ENCODE measurements at regions not wholly inside any gene's neighbourhood (a gene's known extent, or its start where the extent isn't known, plus 50 kb on each side); places are given as distances from the start of the nearest gene placed in this dataset.

GRCh38 chr2:128547667-128548066 is 229.0 kb upstream of the HS6ST1 start:
- H3K27me3 ChIP-seq (ENCODE audit: control insufficient read depth, insufficient read depth, low read length), result no peaks in the 10 kb centered on the region
- peaks cover 6% of the 10 kb centered on the region; the same call in 1 of the 2 replicates for H3K4me1 ChIP-seq (ENCODE audit: control insufficient read depth, insufficient read depth, low read length)
- H3K4me3 ChIP-seq (ENCODE audit: low read depth, low read length), result no peak overlapping the region
- H3K36me3 ChIP-seq (ENCODE audit: control insufficient read depth, insufficient read depth, low read length), result no peaks in the 10 kb centered on the region
- H3K27ac ChIP-seq (ENCODE audit: low read depth, low read length), result no peak overlapping the region
- no peaks in the 10 kb centered on the region for H3K9me3 ChIP-seq (ENCODE audit: control insufficient read depth, insufficient read depth, low read length)
- no peak overlapping the region for H3K9ac ChIP-seq (ENCODE audit: low read depth, low read length)

DNA sequence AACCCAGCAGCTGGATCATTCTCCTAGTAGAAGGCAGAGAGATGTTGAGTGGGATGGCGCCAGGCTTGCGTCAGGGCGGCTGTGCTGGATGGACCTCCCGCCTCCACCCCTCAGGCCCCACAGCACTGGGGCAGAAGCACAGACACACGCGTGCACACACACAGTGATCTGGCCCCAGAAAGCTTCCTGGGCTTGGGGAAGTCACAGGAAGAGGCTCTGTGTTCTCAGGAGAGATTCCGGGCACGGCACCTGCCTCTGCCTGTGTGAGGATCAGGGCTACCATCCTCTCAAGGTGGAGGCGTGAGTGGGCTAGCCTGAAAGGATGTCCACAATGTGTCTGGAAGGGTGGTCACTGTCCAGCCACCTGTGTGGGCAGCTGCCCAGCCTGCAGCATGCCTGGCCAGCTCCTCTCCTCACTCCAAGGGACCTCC is 229.8 kb upstream of the HS6ST1 start:
- H3K9ac ChIP-seq (ENCODE audit: low read depth, low read length), result no peak overlapping the region
- H3K27me3 ChIP-seq (ENCODE audit: control insufficient read depth, insufficient read depth, low read length), result no peaks in the 10 kb centered on the region

GRCh38 chr2:128549094-128549493 is 230.4 kb upstream of the HS6ST1 start:
- Histone ChIP-seq H3K27me3 (ENCODE audit: control insufficient read depth, insufficient read depth, low read length) (no peaks in the 10 kb centered on the region), H3K36me3 (ENCODE audit: control insufficient read depth, insufficient read depth, low read length) (no peaks in the 10 kb centered on the region), H3K9me3 (ENCODE audit: control insufficient read depth, insufficient read depth, low read length) (no peaks in the 10 kb centered on the region), H3K4me3 (ENCODE audit: low read depth, low read length) (no peak overlapping the region), H3K27ac (ENCODE audit: low read depth, low read length) (no peak overlapping the region), H3K4me1 (ENCODE audit: control insufficient read depth, insufficient read depth, low read length) (no peaks in the 10 kb centered on the region; the same call in 1 of the 2 replicates), H3K9ac (ENCODE audit: low read depth, low read length) (no peak overlapping the region)

More for the DNA sequence above, 229.8 kb upstream of the HS6ST1 start:
- no peaks in the 10 kb centered on the region for H3K36me3 ChIP-seq (ENCODE audit: control insufficient read depth, insufficient read depth, low read length)
- peaks cover 6% of the 10 kb centered on the region; the same call in 1 of the 2 replicates for H3K4me1 ChIP-seq (ENCODE audit: control insufficient read depth, insufficient read depth, low read length)
- no peaks in the 10 kb centered on the region for H3K9me3 ChIP-seq (ENCODE audit: control insufficient read depth, insufficient read depth, low read length)
- no peak overlapping the region for H3K27ac ChIP-seq (ENCODE audit: low read depth, low read length)
- H3K4me3 ChIP-seq (ENCODE audit: low read depth, low read length), result no peak overlapping the region

GRCh38 chr2:128549646-128550260 is 231.1 kb upstream of the HS6ST1 start:
- Histone ChIP-seq H3K4me3 (ENCODE audit: low read depth, low read length) (no peak overlapping the region), H3K27ac (ENCODE audit: low read depth, low read length) (no peak overlapping the region), H3K9ac (ENCODE audit: low read depth, low read length) (no peak overlapping the region)

GRCh38 chr2:128550389-128550788 is 231.7 kb upstream of the HS6ST1 start:
- Histone ChIP-seq H3K27ac (ENCODE audit: low read depth, low read length) (no peak overlapping the region), H3K9me3 (ENCODE audit: control insufficient read depth, insufficient read depth, low read length) (no peaks in the 10 kb centered on the region), H3K4me3 (ENCODE audit: low read depth, low read length) (no peak overlapping the region), H3K4me1 (ENCODE audit: control insufficient read depth, insufficient read depth, low read length) (no peaks in the 10 kb centered on the region; the same call in 1 of the 2 replicates), H3K27me3 (ENCODE audit: control insufficient read depth, insufficient read depth, low read length) (no peaks in the 10 kb centered on the region), H3K36me3 (ENCODE audit: control insufficient read depth, insufficient read depth, low read length) (no peaks in the 10 kb centered on the region), H3K9ac (ENCODE audit: low read depth, low read length) (no peak overlapping the region)

More at GRCh38 chr2:128549646-128550260, 231.1 kb upstream of the HS6ST1 start:
- no peaks in the 10 kb centered on the region for H3K36me3 ChIP-seq (ENCODE audit: control insufficient read depth, insufficient read depth, low read length)
- no peaks in the 10 kb centered on the region for H3K9me3 ChIP-seq (ENCODE audit: control insufficient read depth, insufficient read depth, low read length)
- H3K27me3 ChIP-seq (ENCODE audit: control insufficient read depth, insufficient read depth, low read length), result no peaks in the 10 kb centered on the region
- H3K4me1 ChIP-seq (ENCODE audit: control insufficient read depth, insufficient read depth, low read length), result no peaks in the 10 kb centered on the region; the same call in 1 of the 2 replicates

- no peaks in the 10 kb centered on the region; the same call in 1 of the 2 replicates for H3K4me1 ChIP-seq (ENCODE audit: control insufficient read depth, insufficient read depth, low read length)
- no peak overlapping the region for H3K4me3 ChIP-seq (ENCODE audit: low read depth, low read length)
- H3K9ac ChIP-seq (ENCODE audit: low read depth, low read length), result no peak overlapping the region
- no peaks in the 10 kb centered on the region for H3K36me3 ChIP-seq (ENCODE audit: control insufficient read depth, insufficient read depth, low read length)
- H3K27ac ChIP-seq (ENCODE audit: low read depth, low read length), result no peak overlapping the region
- H3K9me3 ChIP-seq (ENCODE audit: control insufficient read depth, insufficient read depth, low read length), result no peaks in the 10 kb centered on the region
- no peaks in the 10 kb centered on the region for H3K27me3 ChIP-seq (ENCODE audit: control insufficient read depth, insufficient read depth, low read length)
Observed at GRCh38 chr2:128550801-128551416, 232.2 kb upstream of the HS6ST1 start.

GRCh38 chr2:128551435-128551834 is 232.8 kb upstream of the HS6ST1 start:
- no peak overlapping the region for H3K4me3 ChIP-seq (ENCODE audit: low read depth, low read length)
- H3K9me3 ChIP-seq (ENCODE audit: control insufficient read depth, insufficient read depth, low read length), result no peaks in the 10 kb centered on the region
- no peaks in the 10 kb centered on the region; the same call in 1 of the 2 replicates for H3K4me1 ChIP-seq (ENCODE audit: control insufficient read depth, insufficient read depth, low read length)
- no peaks in the 10 kb centered on the region for H3K27me3 ChIP-seq (ENCODE audit: control insufficient read depth, insufficient read depth, low read length)
- H3K9ac ChIP-seq (ENCODE audit: low read depth, low read length), result no peak overlapping the region
- no peak overlapping the region for H3K27ac ChIP-seq (ENCODE audit: low read depth, low read length)
- no peaks in the 10 kb centered on the region for H3K36me3 ChIP-seq (ENCODE audit: control insufficient read depth, insufficient read depth, low read length)

GRCh38 chr2:128552141-128552805 is 233.6 kb upstream of the HS6ST1 start:
- no peaks in the 10 kb centered on the region for H3K36me3 ChIP-seq (ENCODE audit: control insufficient read depth, insufficient read depth, low read length)
- H3K27me3 ChIP-seq (ENCODE audit: control insufficient read depth, insufficient read depth, low read length), result no peaks in the 10 kb centered on the region
- no peak overlapping the region for H3K4me3 ChIP-seq (ENCODE audit: low read depth, low read length)
- H3K9ac ChIP-seq (ENCODE audit: low read depth, low read length), result no peak overlapping the region
- H3K9me3 ChIP-seq (ENCODE audit: control insufficient read depth, insufficient read depth, low read length), result no peaks in the 10 kb centered on the region
- H3K27ac ChIP-seq (ENCODE audit: low read depth, low read length), result no peak overlapping the region
- H3K4me1 ChIP-seq (ENCODE audit: control insufficient read depth, insufficient read depth, low read length), result no peaks in the 10 kb centered on the region; the same call in 1 of the 2 replicates

DNA sequence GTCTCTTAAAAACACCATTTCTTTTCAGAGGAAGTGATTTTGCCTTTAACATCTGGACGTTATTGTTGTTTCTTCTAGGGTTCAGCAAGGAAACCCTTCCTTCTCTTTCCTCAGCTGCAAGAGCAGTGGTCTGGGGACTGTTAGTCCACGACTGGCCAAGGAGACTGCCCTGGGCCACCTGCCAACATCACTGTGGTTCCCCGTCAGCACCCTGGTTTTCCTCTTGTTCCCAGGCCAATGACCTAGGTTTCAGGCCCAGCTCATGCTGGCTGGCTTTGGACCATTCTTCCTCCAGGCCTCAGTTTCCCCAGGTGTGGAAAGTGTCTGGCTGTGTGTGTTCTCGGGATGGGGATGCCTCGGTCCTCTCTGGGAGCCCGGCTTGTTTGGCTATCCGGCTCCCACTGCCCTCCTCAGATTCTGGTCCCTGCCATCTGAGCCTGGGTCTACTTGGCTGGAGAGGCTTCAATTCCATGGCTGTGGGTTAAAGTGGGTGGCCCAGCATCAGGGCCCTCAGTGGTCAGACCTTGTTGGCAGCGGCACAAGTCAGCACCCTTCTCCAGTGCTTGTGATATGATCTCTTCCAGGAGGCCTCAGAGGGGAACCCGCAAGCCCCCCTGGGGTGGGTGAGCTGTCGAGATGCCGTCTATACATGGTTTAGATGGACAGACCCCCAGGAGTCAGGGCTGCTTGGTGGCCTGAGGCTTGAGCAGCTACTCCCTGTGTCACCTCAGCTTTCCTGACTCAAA is 234.3 kb upstream of the HS6ST1 start:
- H3K4me1 ChIP-seq (ENCODE audit: control insufficient read depth, insufficient read depth, low read length), result no peaks in the 10 kb centered on the region; the same call in 1 of the 2 replicates
- no peaks in the 10 kb centered on the region for H3K9me3 ChIP-seq (ENCODE audit: control insufficient read depth, insufficient read depth, low read length)
- no peaks in the 10 kb centered on the region for H3K36me3 ChIP-seq (ENCODE audit: control insufficient read depth, insufficient read depth, low read length)
- H3K27me3 ChIP-seq (ENCODE audit: control insufficient read depth, insufficient read depth, low read length), result no peaks in the 10 kb centered on the region
- H3K27ac ChIP-seq (ENCODE audit: low read depth, low read length), result no peak overlapping the region
- H3K9ac ChIP-seq (ENCODE audit: low read depth, low read length), result no peak overlapping the region
- no peak overlapping the region for H3K4me3 ChIP-seq (ENCODE audit: low read depth, low read length)

DNA sequence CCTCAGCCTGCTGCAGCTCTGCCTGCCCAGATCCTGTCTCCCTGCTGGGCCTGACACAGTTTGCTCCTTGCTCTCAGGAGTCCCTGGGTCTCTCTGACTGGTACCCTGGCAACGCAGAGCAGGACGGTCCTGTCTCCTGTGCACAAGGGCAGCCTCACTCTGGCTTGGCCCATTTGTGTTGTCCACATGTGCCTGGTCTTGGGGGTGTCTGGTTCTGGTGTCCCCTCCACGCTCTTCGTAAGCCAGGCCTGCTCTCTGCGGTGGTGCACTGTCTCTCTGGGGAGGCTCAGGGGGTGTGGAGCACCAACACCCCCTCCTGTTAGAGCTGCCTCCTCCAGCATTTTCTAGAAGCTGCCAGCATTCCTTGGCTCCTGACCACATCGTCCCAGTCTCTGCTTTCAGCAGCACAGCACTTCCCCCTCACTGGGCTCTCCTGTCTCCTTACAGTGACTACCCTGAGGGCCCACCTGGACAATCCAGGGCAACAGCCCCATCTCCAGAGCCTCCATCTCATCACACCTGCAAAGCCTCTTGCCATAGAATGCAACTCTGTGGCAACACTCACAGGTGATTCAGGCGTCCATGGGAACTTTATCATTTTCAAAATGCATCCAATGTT is 235.6 kb upstream of the HS6ST1 start:
- H3K4me1 ChIP-seq (ENCODE audit: control insufficient read depth, insufficient read depth, low read length), result no peaks in the 10 kb centered on the region; the same call in 1 of the 2 replicates
- no peaks in the 10 kb centered on the region for H3K9me3 ChIP-seq (ENCODE audit: control insufficient read depth, insufficient read depth, low read length)
- no peak overlapping the region for H3K27ac ChIP-seq (ENCODE audit: low read depth, low read length)
- no peak overlapping the region for H3K4me3 ChIP-seq (ENCODE audit: low read depth, low read length)
- H3K36me3 ChIP-seq (ENCODE audit: control insufficient read depth, insufficient read depth, low read length), result no peaks in the 10 kb centered on the region
- H3K9ac ChIP-seq (ENCODE audit: low read depth, low read length), result no peak overlapping the region
- H3K27me3 ChIP-seq (ENCODE audit: control insufficient read depth, insufficient read depth, low read length), result no peaks in the 10 kb centered on the region
